Tibial nerve (tissue), 4 donors: ENCODE measurements at regions not wholly inside any gene's neighbourhood (a gene's known extent, or its start where the extent isn't known, plus 50 kb on each side); places are given as distances from the start of the nearest gene placed in this dataset.

ENCODE experiments used
- CTCF ChIP-seq, 5 experiments: fragments of 200-600 bp in 3 of 5; fragments of 450-650 bp in 2 of 5; sonication (generic) in 3 of 5; IDR thresholded peaks; one replicate each; pipeline ENCODE4 v1.5.1; 2016 to 2019; ENCODE audit warnings: antibody characterized with exemption in 5 of 5, mild to moderate bottlenecking in 3 of 5, moderate library complexity in 2 of 5
- EP300 ChIP-seq, 2 donors: sonication (generic); formaldehyde crosslinking; IDR thresholded peaks; one replicate each; pipeline ENCODE4 v1.6.1; 2017; ENCODE audit warnings: antibody characterized with exemption in 2 of 2, mild to moderate bottlenecking in 1 of 2
- POLR2A ChIP-seq, 2 donors: fragments of 450-650 bp; IDR thresholded peaks; one replicate each; pipeline ENCODE4 v1.6.1; 2017; ENCODE audit warnings: antibody characterized with exemption in 2 of 2, mild to moderate bottlenecking in 2 of 2, moderate library complexity in 2 of 2

GRCh38 chr12:46930101-46930500 lies 104.3 kb upstream of the SLC38A4 start:
- TF ChIP-seq CTCF (IDR thresholded peaks at IDR 0.05) (no peak), POLR2A (IDR thresholded peaks at IDR 0.05) (no peak), EP300 (IDR thresholded peaks at IDR 0.05) (no peak)
